Progenitor cell of endocrine pancreas (in vitro differentiated cells): ENCODE measurements at regions not wholly inside any gene's neighbourhood (a gene's known extent, or its start where the extent isn't known, plus 50 kb on each side); places are given as distances from the start of the nearest gene placed in this dataset. TPM values are rescaled to one million over a fixed set of nuclear protein-coding genes. Genes with fewer than 3 reads are reported as not detected.

Experiments
- DNase-seq: peaks from one replicate; pipeline ENCODE4 v3.0.0; 2021; ENCODE audit warnings: low spot score; ENCODE audit not compliant: unreplicated experiment
- H3K27ac Mint-ChIP-seq: 2 replicates; pipeline ENCODE4 v1.8.0; 2021; ENCODE audit warnings: mild to moderate bottlenecking, moderate library complexity, mixed read lengths
- H3K27me3 Mint-ChIP-seq: 2 replicates; pipeline ENCODE4 v1.8.0; 2021; ENCODE audit warnings: mixed read lengths
- H3K36me3 Mint-ChIP-seq: 2 replicates; pipeline ENCODE4 v1.8.0; 2022; ENCODE audit warnings: mixed read lengths; ENCODE audit not compliant: insufficient read depth
- H3K4me1 Mint-ChIP-seq: 2 replicates; pipeline ENCODE4 v1.8.0; 2021; ENCODE audit warnings: low read depth, mixed read lengths
- H3K4me3 Mint-ChIP-seq: 2 replicates; pipeline ENCODE4 v1.8.0; 2021; ENCODE audit warnings: low read depth, mild to moderate bottlenecking, moderate library complexity, mixed read lengths
- H3K9me3 Mint-ChIP-seq: 2 replicates; pipeline ENCODE4 v1.8.0; 2021; ENCODE audit warnings: low read depth, mixed read lengths
- microRNA-seq: library from miRNA; unstranded; fragments of <30 nt; microRNA quantifications from one replicate; pipeline ENCODE4 v1.1.0, GENCODE V29; 2020; ENCODE audit warnings: borderline number of aligned reads; ENCODE audit not compliant: unreplicated experiment
- TF ChIP-seq, protein P1 (sequence below): fragments of 200-600 bp; sonication (generic); IDR thresholded peaks from one replicate; pipeline ENCODE4 v1.5.0; 2021; ENCODE audit warnings: antibody characterized with exemption, mild to moderate bottlenecking; ENCODE audit not compliant: unreplicated experiment

DNA sequence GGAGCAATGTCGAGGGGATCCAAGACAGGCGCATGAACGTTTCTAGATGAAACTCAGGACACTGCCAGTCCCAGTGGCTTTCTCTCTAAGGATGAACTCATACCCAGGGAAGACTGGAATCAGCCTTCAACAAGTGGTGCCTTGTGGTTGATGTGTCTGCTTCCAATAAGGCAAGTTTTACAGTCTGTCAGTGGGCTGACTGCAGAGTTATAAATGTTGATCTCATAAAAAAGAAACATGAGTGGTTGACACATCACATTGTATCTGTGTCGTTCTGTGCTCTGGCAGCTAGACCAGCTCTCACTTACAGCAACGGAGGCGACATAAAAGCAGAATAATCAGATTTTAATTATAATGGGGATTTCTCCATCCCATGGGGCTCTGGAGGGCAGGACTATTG lies 96.7 kb downstream of the SNX19 start:
- Mint-ChIP-seq H3K27me3 (peaks cover 11% of the 10 kb centered on the region), H3K36me3 (no peaks in the 10 kb centered on the region), H3K4me3 (no peak overlapping the region), H3K27ac (no peak overlapping the region), H3K9me3 (no peaks in the 10 kb centered on the region), H3K4me1 (peaks cover 22% of the 10 kb centered on the region)
- TF ChIP-seq, protein P1, sequence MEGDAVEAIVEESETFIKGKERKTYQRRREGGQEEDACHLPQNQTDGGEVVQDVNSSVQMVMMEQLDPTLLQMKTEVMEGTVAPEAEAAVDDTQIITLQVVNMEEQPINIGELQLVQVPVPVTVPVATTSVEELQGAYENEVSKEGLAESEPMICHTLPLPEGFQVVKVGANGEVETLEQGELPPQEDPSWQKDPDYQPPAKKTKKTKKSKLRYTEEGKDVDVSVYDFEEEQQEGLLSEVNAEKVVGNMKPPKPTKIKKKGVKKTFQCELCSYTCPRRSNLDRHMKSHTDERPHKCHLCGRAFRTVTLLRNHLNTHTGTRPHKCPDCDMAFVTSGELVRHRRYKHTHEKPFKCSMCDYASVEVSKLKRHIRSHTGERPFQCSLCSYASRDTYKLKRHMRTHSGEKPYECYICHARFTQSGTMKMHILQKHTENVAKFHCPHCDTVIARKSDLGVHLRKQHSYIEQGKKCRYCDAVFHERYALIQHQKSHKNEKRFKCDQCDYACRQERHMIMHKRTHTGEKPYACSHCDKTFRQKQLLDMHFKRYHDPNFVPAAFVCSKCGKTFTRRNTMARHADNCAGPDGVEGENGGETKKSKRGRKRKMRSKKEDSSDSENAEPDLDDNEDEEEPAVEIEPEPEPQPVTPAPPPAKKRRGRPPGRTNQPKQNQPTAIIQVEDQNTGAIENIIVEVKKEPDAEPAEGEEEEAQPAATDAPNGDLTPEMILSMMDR: no peak
- DNase-seq: no peak

Small RNAs in the stretch of these regions (microRNA-seq; reads per million reads assigned to microRNA genes)
- not detected for gene MIR8052
